ENCODE measurements at regions not wholly inside any gene's neighbourhood (a gene's known extent, or its start where the extent isn't known, plus 50 kb on each side); places are given as distances from the start of the nearest gene placed in this dataset.

DNA sequence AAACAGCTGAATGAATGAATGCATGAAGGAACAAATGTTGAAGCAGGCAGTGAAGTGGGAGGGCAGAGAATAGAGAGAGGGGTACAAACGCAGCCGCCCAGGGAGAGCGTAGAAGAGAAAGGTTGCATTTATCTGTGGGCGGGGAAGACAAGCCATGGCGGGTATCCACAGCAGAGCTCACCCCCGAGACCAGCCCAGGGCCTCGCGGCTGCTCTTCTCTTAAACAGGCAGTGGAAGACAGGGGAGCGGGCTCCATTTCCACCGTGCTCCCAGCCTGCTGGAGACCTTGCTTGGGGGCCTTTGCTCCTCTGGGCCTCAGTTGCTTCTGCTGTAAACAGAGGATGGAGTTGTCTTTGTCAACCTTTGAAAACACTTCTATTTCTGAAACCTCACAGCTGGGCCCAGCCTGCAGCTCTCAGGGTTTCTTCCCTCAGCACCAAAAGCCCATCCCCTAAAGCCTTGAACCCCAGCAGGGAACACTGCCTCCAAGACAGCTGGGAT, 259.5 kb downstream of the UACA start:
- no peak overlapping the region for H4K91ac ChIP-seq (replicated peaks; ENCODE audit: insufficient read length, low read length)
- peak overlapping the region; percentile 50; the same call in 1 of the 2 replicates for H2BK12ac ChIP-seq (ENCODE audit: low read depth, low read length)
- 84% methylated on average over 6 of the region's 10 CpGs; no CpG with 5 or more reads in 1 of the 2 experiments for WGBS, 2 experiments (ENCODE audit: extremely low coverage in 1 of 2, insufficient coverage in 1 of 2, insufficient read length in 1 of 2, insufficient replicate concordance in 2 of 2, low coverage in 1 of 2, low lambda C conversion rate in 2 of 2, missing lambda C conversion rate in 1 of 2)
- H4K8ac ChIP-seq (ENCODE audit: extremely low read depth, insufficient read depth, low read length), result no peak overlapping the region
- ChIA-PET POLR2A (ENCODE audit: partially characterized antibody) (interaction anchor here (0.7 kb wide), 1 partner anchor 392 kb away, joined by 3 read pairs; no protein-coding TSS in a partner anchor), CTCF (ENCODE audit: partially characterized antibody) (interaction anchor here (0.8 to 3.8 kb wide), 7 partner anchors 9 to 1025 kb away, joined by 3 to 20 read pairs (median 4); no protein-coding TSS in a partner anchor)
- no peak overlapping the region for H2AK5ac ChIP-seq (ENCODE audit: low read depth, low read length)
- H3K4me1 ChIP-seq (replicated peaks in 1 of 4; ENCODE audit: control insufficient read depth in 3 of 4, insufficient read depth in 4 of 4, low read length in 3 of 4), result peaks cover 9 to 25% (median 20%) of the 10 kb centered on the region in 4 experiments
- no peak overlapping the region for H2AFZ ChIP-seq (ENCODE audit: low read length)
- H3K79me1 ChIP-seq (ENCODE audit: low read depth, low read length), result no peaks in the 10 kb centered on the region
- H3K79me2 ChIP-seq (ENCODE audit: control insufficient read depth in 1 of 2, insufficient read depth in 2 of 2, low read length in 2 of 2), result no peaks in the 10 kb centered on the region
- FAIRE-seq, result no peak
- 0 out of 2 replicates have a peak overlapping the region, but pooled peaks have one; percentile 46 for H2BK15ac ChIP-seq (ENCODE audit: low read length)
- no peak overlapping the region for H4K5ac ChIP-seq (ENCODE audit: insufficient read length, low read depth, low read length)
- no peak overlapping the region for H2BK5ac ChIP-seq (ENCODE audit: low read depth, low read length)
- no peak overlapping the region for H3K14ac ChIP-seq (ENCODE audit: insufficient read length)
- H3K4me2 ChIP-seq (ENCODE audit: insufficient read depth in 1 of 2, low read depth in 2 of 2, low read length in 2 of 2), result no peak overlapping the region
- H4K20me1 ChIP-seq (replicated peaks in 1 of 2; ENCODE audit: control insufficient read depth in 1 of 2, insufficient read depth in 2 of 2, low read length in 2 of 2), result no peaks in the 10 kb centered on the region
- no peak overlapping the region for H3K27ac ChIP-seq (ENCODE audit: low read depth, low read length)
- H3K23ac ChIP-seq (ENCODE audit: insufficient read length), result no peak overlapping the region
- H3K4ac ChIP-seq (replicated peaks; ENCODE audit: insufficient read length, low read depth, low read length), result no peak overlapping the region
- H3K9me3 ChIP-seq (ENCODE audit: insufficient read depth in 2 of 2, low read depth in 1 of 2, low read length in 1 of 2), result no peaks in the 10 kb centered on the region
- H3K4me3 ChIP-seq (ENCODE audit: extremely low read depth in 1 of 4, insufficient read depth in 2 of 4, low read depth in 3 of 4, low read length in 4 of 4), result no peak overlapping the region
- no peak overlapping the region for H3K18ac ChIP-seq (ENCODE audit: extremely low read depth, low read length)
- H3K9ac ChIP-seq (replicated peaks in 1 of 4; ENCODE audit: extremely low read depth in 1 of 4, low read depth in 3 of 4, low read length in 3 of 4), result no peak overlapping the region
- H3K56ac ChIP-seq (replicated peaks; ENCODE audit: insufficient read length, low read depth, low read length), result no peak overlapping the region
- DNase-seq (ENCODE audit: low read depth in 1 of 2, low spot score in 2 of 2), result no peak
- H2BK20ac ChIP-seq (ENCODE audit: low read length), result no peak overlapping the region
- no peaks in the 10 kb centered on the region for H3K36me3 ChIP-seq (ENCODE audit: control insufficient read depth in 2 of 4, insufficient read depth in 4 of 4, low read length in 3 of 4)
- H3K27me3 ChIP-seq (replicated peaks in 1 of 4; ENCODE audit: control insufficient read depth in 3 of 4, extremely low read depth in 1 of 4, insufficient read depth in 3 of 4, low read length in 3 of 4), result no peaks in the 10 kb centered on the region
- no peak overlapping the region for H2BK120ac ChIP-seq (replicated peaks; ENCODE audit: low read depth, low read length)
- no peaks in the 10 kb centered on the region for H3K23me2 ChIP-seq (ENCODE audit: low read depth, low read length)
- TF ChIP-seq CBX8 (IDR thresholded peaks at IDR 0.05; ENCODE audit: borderline replicate concordance, low read depth, low read length) (no peak), MAFK (IDR thresholded peaks at IDR 0.05; ENCODE audit: low read depth, low read length) (no peak), FOSL1 (IDR thresholded peaks at IDR 0.05; ENCODE audit: insufficient read depth, low read depth, low read length) (no peak), JUN (IDR thresholded peaks at IDR 0.05; ENCODE audit: low read depth, low read length) (no peak), CREB1 (IDR thresholded peaks at IDR 0.05) (no peak), GABPA (IDR thresholded peaks at IDR 0.05; ENCODE audit: borderline replicate concordance, insufficient read depth, low read length) (no peak), KDM1A (IDR thresholded peaks at IDR 0.05; ENCODE audit: borderline replicate concordance, low read length) (no peak), SP4 (IDR thresholded peaks at IDR 0.05; ENCODE audit: low read length) (no peak), SP2 (IDR thresholded peaks at IDR 0.05; ENCODE audit: low read length) (no peak), SIRT6 (IDR thresholded peaks at IDR 0.05; ENCODE audit: low read length) (no peak)
- TF ChIP-seq, protein P1, sequence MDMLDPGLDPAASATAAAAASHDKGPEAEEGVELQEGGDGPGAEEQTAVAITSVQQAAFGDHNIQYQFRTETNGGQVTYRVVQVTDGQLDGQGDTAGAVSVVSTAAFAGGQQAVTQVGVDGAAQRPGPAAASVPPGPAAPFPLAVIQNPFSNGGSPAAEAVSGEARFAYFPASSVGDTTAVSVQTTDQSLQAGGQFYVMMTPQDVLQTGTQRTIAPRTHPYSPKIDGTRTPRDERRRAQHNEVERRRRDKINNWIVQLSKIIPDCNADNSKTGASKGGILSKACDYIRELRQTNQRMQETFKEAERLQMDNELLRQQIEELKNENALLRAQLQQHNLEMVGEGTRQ (IDR thresholded peaks at IDR 0.05; ENCODE audit: low read length), result no peak
- TF ChIP-seq, protein P2, sequence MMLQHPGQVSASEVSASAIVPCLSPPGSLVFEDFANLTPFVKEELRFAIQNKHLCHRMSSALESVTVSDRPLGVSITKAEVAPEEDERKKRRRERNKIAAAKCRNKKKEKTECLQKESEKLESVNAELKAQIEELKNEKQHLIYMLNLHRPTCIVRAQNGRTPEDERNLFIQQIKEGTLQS (IDR thresholded peaks at IDR 0.05; ENCODE audit: insufficient read depth, low read depth, low read length), result no peak

Measured in H1 (cell line).